ENCODE measurements at regions not wholly inside any gene's neighbourhood (a gene's known extent, or its start where the extent isn't known, plus 50 kb on each side); places are given as distances from the start of the nearest gene placed in this dataset.
"Not testable (repeated sequence)": the region's sequence is repeated elsewhere in the genome, so short reads cannot be mapped to it uniquely, and the experiment has no call there.

DNA sequence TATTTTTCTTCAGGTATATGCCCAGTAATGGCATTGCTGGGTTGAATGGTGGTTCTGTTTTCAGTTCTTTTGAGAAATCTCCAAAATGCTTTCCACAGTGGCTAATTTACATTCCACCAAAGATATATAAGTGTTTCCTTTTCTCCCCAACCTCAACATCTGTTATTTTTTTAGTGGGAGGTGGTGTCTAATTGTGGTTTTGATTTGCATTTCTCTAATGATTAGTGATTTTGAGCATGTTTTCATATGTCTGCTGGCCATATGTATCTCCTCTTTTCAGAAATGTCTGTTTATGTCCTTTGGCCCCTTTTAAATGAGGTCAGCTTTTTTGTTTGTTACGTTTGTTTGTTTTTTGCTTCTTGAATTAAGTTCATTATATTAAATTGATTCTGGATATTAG is 760.2 kb downstream of the KCNA4 start:
- Histone ChIP-seq H3K36me3 (ENCODE audit: control insufficient read depth, insufficient read depth, low read length) (no peaks in the 10 kb centered on the region), H3K4me1 (ENCODE audit: control insufficient read depth, insufficient read depth, low read length) (no peaks in the 10 kb centered on the region), H3K4me3 (ENCODE audit: low read depth, low read length) (no peak overlapping the region), H3K9me3 (ENCODE audit: control insufficient read depth, insufficient read depth, low read length) (no peaks in the 10 kb centered on the region), H3K27me3 (ENCODE audit: control insufficient read depth, insufficient read depth, low read length) (no peaks in the 10 kb centered on the region), H3K27ac (ENCODE audit: low read depth, low read length) (no peak overlapping the region), H3K9ac (ENCODE audit: low read depth, low read length) (no peak overlapping the region)

DNA sequence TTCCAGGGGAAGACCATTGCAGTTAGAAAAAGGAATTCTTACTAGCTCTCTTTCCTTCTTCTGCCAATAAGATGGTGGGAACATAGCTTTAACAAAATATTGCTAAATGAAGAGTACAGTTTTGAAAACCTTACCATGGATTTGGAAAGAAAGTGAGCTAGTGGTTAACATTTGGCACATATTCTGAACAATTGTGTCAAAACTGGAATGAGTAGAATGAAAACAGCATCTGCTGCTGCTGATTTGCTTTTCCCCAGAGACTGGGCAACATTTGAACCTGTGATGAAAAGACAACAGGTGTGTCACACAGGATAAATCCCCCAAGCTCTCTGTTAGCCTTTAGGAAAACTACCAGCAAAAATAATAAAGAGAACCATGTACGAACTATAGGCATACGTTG is 761.4 kb downstream of the KCNA4 start:
- Histone ChIP-seq H3K27ac (ENCODE audit: low read depth, low read length) (no peak overlapping the region), H3K9ac (ENCODE audit: low read depth, low read length) (no peak overlapping the region), H3K36me3 (ENCODE audit: control insufficient read depth, insufficient read depth, low read length) (no peaks in the 10 kb centered on the region), H3K4me1 (ENCODE audit: control insufficient read depth, insufficient read depth, low read length) (no peaks in the 10 kb centered on the region), H3K9me3 (ENCODE audit: control insufficient read depth, insufficient read depth, low read length) (no peaks in the 10 kb centered on the region), H3K27me3 (ENCODE audit: control insufficient read depth, insufficient read depth, low read length) (no peaks in the 10 kb centered on the region), H3K4me3 (ENCODE audit: low read depth, low read length) (no peak overlapping the region)

DNA sequence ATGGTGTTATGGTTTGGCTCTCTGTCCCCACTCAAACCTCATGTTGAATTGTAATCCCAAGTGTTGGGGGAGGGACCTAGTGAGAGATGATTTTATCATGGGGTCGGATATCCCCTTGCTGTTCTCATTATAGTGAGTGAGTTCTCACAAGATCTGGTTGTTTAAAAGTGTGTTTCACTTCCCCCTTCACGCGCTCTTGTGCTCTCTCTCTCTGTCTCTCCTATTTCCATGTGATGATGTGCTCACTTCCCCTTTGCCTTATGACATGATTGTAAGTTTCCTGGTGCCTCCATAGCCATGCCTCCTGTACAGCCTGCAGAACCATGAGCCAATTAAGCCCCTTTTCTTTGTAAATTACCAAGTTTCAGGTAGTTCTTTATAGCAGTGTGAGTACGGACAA is 765.1 kb downstream of the KCNA4 start:
- H3K27ac ChIP-seq (ENCODE audit: low read depth, low read length), result no peak overlapping the region
- H3K9ac ChIP-seq (ENCODE audit: low read depth, low read length), result no peak overlapping the region
- no peaks in the 10 kb centered on the region for H3K4me1 ChIP-seq (ENCODE audit: control insufficient read depth, insufficient read depth, low read length)
- no peaks in the 10 kb centered on the region for H3K36me3 ChIP-seq (ENCODE audit: control insufficient read depth, insufficient read depth, low read length)
- H3K9me3 ChIP-seq (ENCODE audit: control insufficient read depth, insufficient read depth, low read length), result no peaks in the 10 kb centered on the region
- H3K27me3 ChIP-seq (ENCODE audit: control insufficient read depth, insufficient read depth, low read length), result no peaks in the 10 kb centered on the region
- no peak overlapping the region for H3K4me3 ChIP-seq (ENCODE audit: low read depth, low read length)

DNA sequence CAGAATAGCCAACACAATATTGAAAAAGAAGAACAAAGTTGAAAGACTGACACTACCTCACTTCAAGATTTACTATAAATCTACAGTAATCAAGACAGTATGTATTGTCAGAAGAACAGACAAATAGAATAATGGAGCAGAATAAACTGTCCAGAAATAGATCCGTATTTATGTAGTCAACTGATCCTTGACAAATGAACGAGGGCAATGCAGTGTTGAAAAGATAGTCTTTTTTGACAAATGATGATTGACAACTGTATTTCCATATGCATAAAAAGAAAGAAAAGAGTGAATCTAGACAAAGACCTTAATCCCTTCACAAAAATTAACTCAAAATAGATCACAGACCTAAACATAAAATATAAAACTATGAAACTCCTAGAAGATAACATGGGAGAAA is 767.1 kb downstream of the KCNA4 start:
- H3K4me3 ChIP-seq (ENCODE audit: low read depth, low read length), result no peak overlapping the region
- no peaks in the 10 kb centered on the region for H3K36me3 ChIP-seq (ENCODE audit: control insufficient read depth, insufficient read depth, low read length)
- H3K9me3 ChIP-seq (ENCODE audit: control insufficient read depth, insufficient read depth, low read length), result no peaks in the 10 kb centered on the region
- H3K9ac ChIP-seq (ENCODE audit: low read depth, low read length), result no peak overlapping the region
- no peak overlapping the region for H3K27ac ChIP-seq (ENCODE audit: low read depth, low read length)
- H3K27me3 ChIP-seq (ENCODE audit: control insufficient read depth, insufficient read depth, low read length), result no peaks in the 10 kb centered on the region
- H3K4me1 ChIP-seq (ENCODE audit: control insufficient read depth, insufficient read depth, low read length), result no peaks in the 10 kb centered on the region

DNA sequence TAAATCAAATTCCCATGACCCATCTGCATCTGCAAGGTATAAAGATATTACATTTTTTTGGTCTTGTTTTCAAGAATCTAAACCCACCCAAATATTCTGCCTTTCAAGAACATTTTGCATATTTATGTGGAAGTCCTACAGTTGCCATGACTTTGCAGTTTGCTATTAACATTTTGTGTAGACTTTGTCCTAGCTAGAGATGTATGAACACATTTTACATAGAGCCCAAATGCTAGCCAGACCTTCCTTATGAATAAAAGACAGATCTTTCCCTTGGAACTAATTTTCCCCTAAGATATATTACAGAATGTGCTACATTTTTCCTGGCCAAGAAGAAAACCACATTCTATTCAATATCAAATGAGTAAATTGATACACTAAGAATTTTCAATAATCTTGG is 772.5 kb downstream of the KCNA4 start:
- Histone ChIP-seq H3K9ac (ENCODE audit: low read depth, low read length) (no peak overlapping the region), H3K4me3 (ENCODE audit: low read depth, low read length) (no peak overlapping the region), H3K9me3 (ENCODE audit: control insufficient read depth, insufficient read depth, low read length) (no peaks in the 10 kb centered on the region), H3K36me3 (ENCODE audit: control insufficient read depth, insufficient read depth, low read length) (no peaks in the 10 kb centered on the region), H3K27me3 (ENCODE audit: control insufficient read depth, insufficient read depth, low read length) (no peaks in the 10 kb centered on the region), H3K27ac (ENCODE audit: low read depth, low read length) (no peak overlapping the region), H3K4me1 (ENCODE audit: control insufficient read depth, insufficient read depth, low read length) (no peaks in the 10 kb centered on the region)

DNA sequence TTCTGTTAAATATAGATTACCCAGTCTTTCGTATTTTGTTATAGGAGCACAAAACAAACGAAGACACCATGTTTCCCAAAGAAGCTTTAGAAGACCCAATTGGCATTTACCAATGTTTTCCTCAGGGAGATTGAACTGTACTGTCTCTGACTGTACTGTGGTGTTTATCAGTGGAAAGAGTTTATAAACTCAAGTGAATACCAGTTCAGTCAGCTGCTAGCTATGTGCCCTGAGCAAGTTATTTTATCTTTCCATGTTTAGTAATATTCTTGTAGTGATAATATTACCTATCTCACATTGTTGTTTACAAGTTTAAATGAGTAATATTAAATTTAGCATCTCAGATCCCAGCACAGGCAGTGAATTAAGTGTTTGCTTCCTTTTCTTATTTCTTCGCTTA is 773.2 kb downstream of the KCNA4 start:
- no peaks in the 10 kb centered on the region for H3K36me3 ChIP-seq (ENCODE audit: control insufficient read depth, insufficient read depth, low read length)
- no peaks in the 10 kb centered on the region for H3K4me1 ChIP-seq (ENCODE audit: control insufficient read depth, insufficient read depth, low read length)
- no peak overlapping the region for H3K4me3 ChIP-seq (ENCODE audit: low read depth, low read length)
- H3K9ac ChIP-seq (ENCODE audit: low read depth, low read length), result no peak overlapping the region
- no peaks in the 10 kb centered on the region for H3K27me3 ChIP-seq (ENCODE audit: control insufficient read depth, insufficient read depth, low read length)
- no peaks in the 10 kb centered on the region for H3K9me3 ChIP-seq (ENCODE audit: control insufficient read depth, insufficient read depth, low read length)
- H3K27ac ChIP-seq (ENCODE audit: low read depth, low read length), result no peak overlapping the region

DNA sequence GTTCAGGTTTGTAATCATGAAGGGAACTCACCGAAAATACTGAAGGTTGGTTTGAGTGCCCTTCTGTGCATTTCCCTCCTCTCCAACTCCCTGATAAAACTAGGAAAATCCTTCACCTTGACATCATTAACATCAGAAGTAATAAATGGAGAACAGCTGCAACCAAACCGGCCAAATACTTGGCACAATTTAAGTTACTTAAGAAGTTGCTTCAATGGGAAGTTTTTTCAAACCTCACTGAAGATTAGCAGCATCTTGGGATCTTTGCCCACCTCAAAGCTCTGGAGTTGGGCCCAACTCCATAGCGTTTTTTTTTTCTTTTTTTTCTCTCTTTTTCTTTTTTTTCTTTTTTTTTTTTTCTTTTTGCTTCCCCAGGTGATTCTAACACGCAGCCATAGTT is 784.8 kb downstream of the KCNA4 start:
- no peaks in the 10 kb centered on the region for H3K9me3 ChIP-seq (ENCODE audit: control insufficient read depth, insufficient read depth, low read length)
- H3K4me3 ChIP-seq (ENCODE audit: low read depth, low read length), result no peak overlapping the region
- no peak overlapping the region for H3K27ac ChIP-seq (ENCODE audit: low read depth, low read length)
- no peaks in the 10 kb centered on the region for H3K27me3 ChIP-seq (ENCODE audit: control insufficient read depth, insufficient read depth, low read length)
- no peaks in the 10 kb centered on the region for H3K4me1 ChIP-seq (ENCODE audit: control insufficient read depth, insufficient read depth, low read length)
- H3K9ac ChIP-seq (ENCODE audit: low read depth, low read length), result no peak overlapping the region
- no peaks in the 10 kb centered on the region for H3K36me3 ChIP-seq (ENCODE audit: control insufficient read depth, insufficient read depth, low read length)

DNA sequence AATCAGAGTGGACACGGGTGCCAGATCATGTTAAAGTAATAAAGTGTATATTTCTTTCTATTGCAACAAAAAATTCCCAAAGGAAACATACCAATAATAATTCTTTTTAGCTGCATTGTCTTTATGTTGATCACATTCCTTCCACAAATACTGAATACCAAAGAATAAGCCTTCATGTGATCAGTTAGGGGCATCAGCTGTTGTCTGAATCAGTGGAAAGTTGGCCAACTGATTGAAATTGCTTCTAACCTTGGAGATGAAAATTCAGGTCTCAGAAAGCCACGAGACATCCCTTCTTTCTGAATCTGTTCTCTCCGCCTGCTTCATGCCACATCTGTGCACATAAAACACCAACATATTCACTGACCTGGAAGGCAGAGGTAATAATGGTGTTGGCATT is 785.2 kb downstream of the KCNA4 start:
- H3K27me3 ChIP-seq (ENCODE audit: control insufficient read depth, insufficient read depth, low read length), result no peaks in the 10 kb centered on the region
- no peaks in the 10 kb centered on the region for H3K9me3 ChIP-seq (ENCODE audit: control insufficient read depth, insufficient read depth, low read length)
- no peak overlapping the region for H3K4me3 ChIP-seq (ENCODE audit: low read depth, low read length)
- no peak overlapping the region for H3K27ac ChIP-seq (ENCODE audit: low read depth, low read length)
- no peak overlapping the region for H3K9ac ChIP-seq (ENCODE audit: low read depth, low read length)
- H3K36me3 ChIP-seq (ENCODE audit: control insufficient read depth, insufficient read depth, low read length), result no peaks in the 10 kb centered on the region
- no peaks in the 10 kb centered on the region for H3K4me1 ChIP-seq (ENCODE audit: control insufficient read depth, insufficient read depth, low read length)

DNA sequence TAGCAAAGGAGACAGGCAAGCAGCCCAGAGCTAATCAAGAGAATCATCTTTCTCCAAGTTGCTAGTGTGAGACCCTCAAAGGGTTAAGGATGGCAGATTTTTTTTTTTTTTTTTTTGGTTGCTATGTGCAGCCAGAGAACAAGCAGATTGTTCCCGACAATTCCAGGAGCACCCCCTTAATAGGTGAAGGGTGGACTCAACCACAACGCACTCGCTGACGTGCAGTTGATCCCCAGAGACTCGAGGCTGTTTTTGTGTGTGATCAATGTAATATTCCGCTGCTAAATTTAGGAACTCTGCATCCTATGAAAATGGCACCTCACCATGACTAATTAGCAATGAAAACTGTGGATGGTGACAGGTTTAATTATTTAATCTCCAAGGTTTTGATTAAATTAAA is 789.0 kb downstream of the KCNA4 start:
- Histone ChIP-seq H3K27me3 (ENCODE audit: control insufficient read depth, insufficient read depth, low read length) (no peaks in the 10 kb centered on the region), H3K36me3 (ENCODE audit: control insufficient read depth, insufficient read depth, low read length) (no peaks in the 10 kb centered on the region), H3K9me3 (ENCODE audit: control insufficient read depth, insufficient read depth, low read length) (no peaks in the 10 kb centered on the region)

DNA sequence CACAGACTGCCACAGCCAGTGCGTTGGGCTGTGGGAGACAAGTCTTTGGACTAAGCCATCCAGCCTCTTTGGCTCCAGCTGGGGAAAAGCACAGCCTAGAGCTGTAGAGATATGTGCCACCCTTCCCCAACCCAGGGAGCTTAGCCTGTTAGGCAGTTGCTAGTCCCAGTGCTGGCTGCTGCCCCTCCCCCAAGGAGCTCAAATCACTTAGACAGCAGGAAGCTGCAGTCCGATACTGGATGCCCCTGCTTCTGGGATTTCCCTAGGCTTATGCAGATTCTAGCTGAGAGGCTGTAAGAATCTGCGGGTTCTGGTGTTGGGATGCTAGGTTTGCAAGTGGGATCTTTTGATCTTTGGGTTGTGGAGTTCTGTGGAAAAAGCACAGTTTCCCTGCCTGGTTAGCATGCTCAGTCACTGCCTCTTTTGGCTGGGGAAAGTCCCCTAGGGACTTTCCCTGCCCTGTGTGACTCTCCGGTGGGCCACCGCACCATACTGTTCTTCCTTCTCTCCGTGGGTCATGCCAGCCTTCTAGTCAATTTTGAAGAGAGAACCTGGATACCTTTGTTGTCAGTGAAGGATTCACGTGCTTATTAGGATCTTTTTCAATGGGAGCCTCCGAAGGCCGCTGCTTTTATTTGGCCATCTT is 792.0 kb downstream of the KCNA4 start:
- no peak overlapping the region for H3K27ac ChIP-seq (ENCODE audit: low read depth, low read length)
- H3K4me3 ChIP-seq (ENCODE audit: low read depth, low read length), result no peak overlapping the region
- H3K4me1 ChIP-seq (ENCODE audit: control insufficient read depth, insufficient read depth, low read length), result peaks cover 4% of the 10 kb centered on the region; the same call in 1 of the 2 replicates
- no peaks in the 10 kb centered on the region for H3K27me3 ChIP-seq (ENCODE audit: control insufficient read depth, insufficient read depth, low read length)
- H3K36me3 ChIP-seq (ENCODE audit: control insufficient read depth, insufficient read depth, low read length), result no peaks in the 10 kb centered on the region
- no peak overlapping the region for H3K9ac ChIP-seq (ENCODE audit: low read depth, low read length)
- peaks cover 3% of the 10 kb centered on the region; the same call in 1 of the 2 replicates for H3K9me3 ChIP-seq (ENCODE audit: control insufficient read depth, insufficient read depth, low read length)

More for the DNA sequence above, 789.0 kb downstream of the KCNA4 start:
- peaks cover 4% of the 10 kb centered on the region; the same call in 1 of the 2 replicates for H3K4me1 ChIP-seq (ENCODE audit: control insufficient read depth, insufficient read depth, low read length)
- no peak overlapping the region for H3K9ac ChIP-seq (ENCODE audit: low read depth, low read length)
- H3K27ac ChIP-seq (ENCODE audit: low read depth, low read length), result no peak overlapping the region
- H3K4me3 ChIP-seq (ENCODE audit: low read depth, low read length), result no peak overlapping the region

DNA sequence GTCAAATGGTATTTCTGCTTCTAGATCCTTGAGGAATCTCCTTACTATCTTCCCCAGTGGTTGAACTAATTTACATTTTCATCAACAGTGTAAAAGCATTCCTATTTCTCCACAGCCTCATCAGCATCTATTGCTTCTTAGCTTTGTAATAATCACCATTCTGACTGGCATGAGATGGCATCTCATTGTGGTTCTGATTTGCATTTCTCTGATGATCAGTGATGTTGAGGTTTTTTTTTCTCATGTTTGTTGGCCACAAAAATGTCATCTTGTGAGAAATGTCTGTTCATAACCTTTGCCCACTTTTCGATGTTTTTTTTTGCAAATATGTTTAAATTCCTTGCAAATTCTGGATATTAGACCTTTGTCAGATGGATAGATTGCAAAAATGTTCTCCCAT is 797.3 kb downstream of the KCNA4 start:
- not testable (repeated sequence) for H3K27ac ChIP-seq (ENCODE audit: low read depth, low read length); H3K27me3 ChIP-seq (ENCODE audit: control insufficient read depth, insufficient read depth, low read length); H3K36me3 ChIP-seq (ENCODE audit: control insufficient read depth, insufficient read depth, low read length); H3K9ac ChIP-seq (ENCODE audit: low read depth, low read length); H3K4me1 ChIP-seq (ENCODE audit: control insufficient read depth, insufficient read depth, low read length); H3K4me3 ChIP-seq (ENCODE audit: low read depth, low read length); H3K9me3 ChIP-seq (ENCODE audit: control insufficient read depth, insufficient read depth, low read length)

DNA sequence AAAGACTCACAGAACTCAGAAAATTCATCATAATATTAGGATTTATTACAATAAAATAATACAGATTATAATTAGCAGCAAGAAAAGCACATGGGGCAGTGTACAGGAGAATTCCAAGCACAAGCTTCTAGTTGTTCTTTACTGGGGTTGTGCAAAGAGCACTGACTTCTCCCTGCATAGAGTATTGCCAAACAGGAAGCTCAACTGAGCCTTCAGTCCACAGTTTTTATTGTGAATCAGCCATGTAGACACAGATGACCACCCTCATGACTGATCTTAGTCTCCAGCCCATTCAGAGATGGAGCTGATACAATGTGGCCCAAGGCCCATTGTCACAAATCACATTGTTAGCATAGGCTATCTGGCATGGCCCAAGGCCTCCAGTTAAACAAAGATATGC is 798.9 kb downstream of the KCNA4 start:
- Histone ChIP-seq H3K9me3 (ENCODE audit: control insufficient read depth, insufficient read depth, low read length) (peaks cover 7% of the 10 kb centered on the region), H3K4me1 (ENCODE audit: control insufficient read depth, insufficient read depth, low read length) (no peaks in the 10 kb centered on the region), H3K4me3 (ENCODE audit: low read depth, low read length) (no peak overlapping the region), H3K9ac (ENCODE audit: low read depth, low read length) (no peak overlapping the region), H3K36me3 (ENCODE audit: control insufficient read depth, insufficient read depth, low read length) (no peaks in the 10 kb centered on the region), H3K27ac (ENCODE audit: low read depth, low read length) (no peak overlapping the region), H3K27me3 (ENCODE audit: control insufficient read depth, insufficient read depth, low read length) (no peaks in the 10 kb centered on the region)
